ENCODE measurements at regions not wholly inside any gene's neighbourhood (a gene's known extent, or its start where the extent isn't known, plus 50 kb on each side); places are given as distances from the start of the nearest gene placed in this dataset.

DNA sequence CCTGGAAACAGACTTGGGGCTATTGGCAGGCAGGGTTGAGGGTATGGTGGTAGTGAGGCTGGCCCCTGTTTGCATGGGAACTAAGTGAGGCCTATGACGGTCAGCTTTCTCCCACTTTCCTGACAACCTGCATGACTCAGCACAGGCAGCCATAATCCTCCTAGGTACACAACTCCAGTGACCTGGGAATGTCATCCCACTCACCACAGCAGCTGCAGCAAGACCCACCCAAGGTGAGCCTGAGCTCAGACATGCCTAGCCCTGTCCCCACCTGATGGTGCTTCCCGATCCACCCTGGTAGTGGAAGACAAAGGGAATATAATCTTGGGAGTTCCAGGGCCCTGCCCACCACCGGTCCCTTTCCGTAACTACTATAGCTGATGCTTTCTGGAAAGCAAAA is 178.7 kb downstream of the NDUFS4 start:
- TF ChIP-seq EZH2 (IDR thresholded peaks at IDR 0.05; ENCODE audit: borderline replicate concordance, low read depth, low read length, severe bottlenecking) (no peak), POLR2A (IDR thresholded peaks at IDR 0.05; ENCODE audit: low read depth, low read length) (no peak), POLR2AphosphoS5 (IDR thresholded peaks at IDR 0.05; ENCODE audit: insufficient read depth, low read depth, low read length) (no peak), FOS (IDR thresholded peaks at IDR 0.05; ENCODE audit: borderline replicate concordance, insufficient read depth, low read length) (no peak), JUN (IDR thresholded peaks at IDR 0.05; ENCODE audit: borderline replicate concordance, insufficient read depth, insufficient read length, low read depth) (no peak), MYC (IDR thresholded peaks at IDR 0.05; ENCODE audit: low read depth, low read length) (no peak)
- TF ChIP-seq, protein P1, sequence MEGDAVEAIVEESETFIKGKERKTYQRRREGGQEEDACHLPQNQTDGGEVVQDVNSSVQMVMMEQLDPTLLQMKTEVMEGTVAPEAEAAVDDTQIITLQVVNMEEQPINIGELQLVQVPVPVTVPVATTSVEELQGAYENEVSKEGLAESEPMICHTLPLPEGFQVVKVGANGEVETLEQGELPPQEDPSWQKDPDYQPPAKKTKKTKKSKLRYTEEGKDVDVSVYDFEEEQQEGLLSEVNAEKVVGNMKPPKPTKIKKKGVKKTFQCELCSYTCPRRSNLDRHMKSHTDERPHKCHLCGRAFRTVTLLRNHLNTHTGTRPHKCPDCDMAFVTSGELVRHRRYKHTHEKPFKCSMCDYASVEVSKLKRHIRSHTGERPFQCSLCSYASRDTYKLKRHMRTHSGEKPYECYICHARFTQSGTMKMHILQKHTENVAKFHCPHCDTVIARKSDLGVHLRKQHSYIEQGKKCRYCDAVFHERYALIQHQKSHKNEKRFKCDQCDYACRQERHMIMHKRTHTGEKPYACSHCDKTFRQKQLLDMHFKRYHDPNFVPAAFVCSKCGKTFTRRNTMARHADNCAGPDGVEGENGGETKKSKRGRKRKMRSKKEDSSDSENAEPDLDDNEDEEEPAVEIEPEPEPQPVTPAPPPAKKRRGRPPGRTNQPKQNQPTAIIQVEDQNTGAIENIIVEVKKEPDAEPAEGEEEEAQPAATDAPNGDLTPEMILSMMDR (IDR thresholded peaks at IDR 0.05; ENCODE audit: extremely low read depth in 1 of 2, insufficient read depth in 1 of 2, low read depth in 1 of 2, low read length in 2 of 2): no peak
- TF ChIP-seq, protein P2, sequence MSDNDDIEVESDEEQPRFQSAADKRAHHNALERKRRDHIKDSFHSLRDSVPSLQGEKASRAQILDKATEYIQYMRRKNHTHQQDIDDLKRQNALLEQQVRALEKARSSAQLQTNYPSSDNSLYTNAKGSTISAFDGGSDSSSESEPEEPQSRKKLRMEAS (IDR thresholded peaks at IDR 0.05; ENCODE audit: insufficient read depth, insufficient read length): no peak
